KBM-7 (cell line): ENCODE measurements at regions not wholly inside any gene's neighbourhood (a gene's known extent, or its start where the extent isn't known, plus 50 kb on each side); places are given as distances from the start of the nearest gene placed in this dataset.
"Not testable (repeated sequence)": the region's sequence is repeated elsewhere in the genome, so short reads cannot be mapped to it uniquely, and the experiment has no call there.

Source experiments
- DNase-seq: peaks from one replicate; pipeline ENCODE4 v3.0.0-alpha.2; 2015
- in situ Hi-C: fragments of 300-500 bp; cut with MboI; formaldehyde crosslinking; loops from 2 replicates; pipeline ENCODE4 v1.14.3; 2020; ENCODE audit warnings: low sequenced_read_pairs, low pct_unique_long_range_greater_than_20kb, mixed read lengths

GRCh38 chr4:52366191-52366590 lies 292.9 kb downstream of the USP46 start:
- DNase-seq, result no peak
- in situ Hi-C loops, result loop anchor here (10.0 kb wide), 1 partner anchor 619 kb away; no protein-coding TSS in a partner anchor

GRCh38 chr4:52366621-52367020 lies 292.5 kb downstream of the USP46 start:
- in situ Hi-C loops, result loop anchor here (10.0 kb wide), 1 partner anchor 618 kb away; no protein-coding TSS in a partner anchor

GRCh38 chr4:52367282-52367830 lies 291.7 kb downstream of the USP46 start:
- no peak for DNase-seq

More at GRCh38 chr4:52366621-52367020, 292.5 kb downstream of the USP46 start:
- DNase-seq, result no peak

GRCh38 chr4:52368895-52369294 lies 290.2 kb downstream of the USP46 start:
- in situ Hi-C loops, result loop anchor here (10.0 kb wide), 1 partner anchor 616 kb away; no protein-coding TSS in a partner anchor
- DNase-seq, result no peak

More at GRCh38 chr4:52367282-52367830, 291.7 kb downstream of the USP46 start:
- in situ Hi-C loops, result loop anchor here (10.0 kb wide), 1 partner anchor 617 kb away; no protein-coding TSS in a partner anchor

DNA sequence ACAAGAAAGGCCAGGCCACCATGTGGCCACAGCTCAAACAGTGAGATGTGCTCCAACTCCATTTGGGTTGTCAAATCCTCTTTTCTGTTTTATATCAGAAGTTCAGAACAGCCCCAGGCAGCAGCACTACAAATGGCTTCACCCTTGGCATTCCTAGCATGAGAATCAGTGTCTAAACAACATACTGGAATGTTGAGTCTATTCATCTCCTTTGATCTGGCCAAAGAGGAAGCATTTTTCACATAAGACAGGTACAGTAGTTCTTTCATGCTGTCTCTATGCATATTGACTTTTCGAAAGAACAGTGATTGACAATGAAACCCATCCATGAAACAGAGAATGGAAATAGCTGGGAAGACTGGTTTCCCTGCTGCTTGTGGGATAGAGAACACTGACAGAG lies 289.5 kb downstream of the USP46 start:
- in situ Hi-C loops, result loop anchor here (10.0 kb wide), 1 partner anchor 615 kb away; no protein-coding TSS in a partner anchor
- no peak for DNase-seq

DNA sequence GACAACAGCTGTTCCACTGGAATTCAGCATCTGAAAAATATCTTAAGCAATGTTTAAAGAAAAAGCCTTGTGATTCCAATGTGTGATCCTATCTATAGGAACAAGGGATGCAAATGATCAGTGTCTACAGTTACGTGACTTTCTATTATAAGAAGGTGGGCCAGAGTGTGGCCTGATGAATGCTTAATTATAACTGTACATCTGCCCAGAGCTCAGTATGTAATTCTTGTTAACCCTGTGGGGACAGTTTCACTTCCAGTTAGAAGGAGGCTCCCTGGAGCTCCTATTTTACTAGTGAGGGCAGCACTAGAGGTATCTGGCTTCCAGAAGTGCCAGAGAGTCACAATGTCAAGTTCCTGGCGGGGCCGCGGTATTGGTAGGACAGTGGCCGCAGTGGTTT lies 288.5 kb downstream of the USP46 start:
- in situ Hi-C loops, result no loop called here
- DNase-seq, result no peak

DNA sequence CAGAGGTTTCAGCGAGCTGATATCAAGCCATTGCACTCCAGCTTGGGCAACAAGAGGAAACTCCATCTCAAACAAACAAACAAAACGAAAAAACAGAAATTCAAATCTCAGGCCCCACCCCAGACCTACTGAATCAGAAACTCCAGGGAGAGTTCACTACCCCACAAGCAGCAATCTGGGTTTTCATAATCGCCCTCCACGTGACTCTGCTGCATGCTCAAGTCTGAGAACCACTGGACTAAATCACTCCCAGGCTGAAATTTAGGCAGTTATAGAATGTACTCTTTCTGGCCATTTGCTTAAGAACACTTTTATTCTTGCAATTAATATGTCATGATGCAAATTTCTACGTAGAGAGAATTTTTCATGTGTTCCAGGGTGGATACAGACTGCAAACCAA lies 287.3 kb downstream of the USP46 start:
- DNase-seq, result no peak
- in situ Hi-C loops, result no loop called here

GRCh38 chr4:52372269-52372668 lies 286.8 kb downstream of the USP46 start:
- in situ Hi-C loops, result no loop called here

GRCh38 chr4:52372747-52373146 lies 286.4 kb downstream of the USP46 start:
- DNase-seq, result no peak
- in situ Hi-C loops, result no loop called here

More at GRCh38 chr4:52372269-52372668, 286.8 kb downstream of the USP46 start:
- no peak for DNase-seq

- no peak for DNase-seq
- in situ Hi-C loops, result no loop called here
Measured at GRCh38 chr4:52373650-52374049, 285.5 kb downstream of the USP46 start.

DNA sequence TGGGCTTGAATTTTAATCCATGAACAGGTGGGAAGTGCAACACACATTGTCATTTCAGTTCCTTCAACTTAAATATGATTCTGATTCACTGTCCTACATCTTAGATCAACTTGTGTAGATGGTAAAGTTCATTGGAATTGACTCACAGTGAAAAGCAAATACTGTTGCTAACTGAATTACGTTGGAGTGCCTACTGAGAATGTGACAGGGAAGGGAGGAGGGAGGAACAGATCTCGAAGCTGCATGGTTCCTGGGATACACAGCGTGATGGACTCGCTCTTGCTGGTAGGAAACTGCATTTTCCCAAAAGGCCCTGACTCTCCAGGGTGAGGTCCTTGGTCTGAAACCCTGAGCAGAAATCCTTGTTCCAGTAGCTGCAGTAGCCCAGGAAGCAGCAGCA lies 284.2 kb downstream of the USP46 start:
- no peak for DNase-seq
- in situ Hi-C loops, result no loop called here

DNA sequence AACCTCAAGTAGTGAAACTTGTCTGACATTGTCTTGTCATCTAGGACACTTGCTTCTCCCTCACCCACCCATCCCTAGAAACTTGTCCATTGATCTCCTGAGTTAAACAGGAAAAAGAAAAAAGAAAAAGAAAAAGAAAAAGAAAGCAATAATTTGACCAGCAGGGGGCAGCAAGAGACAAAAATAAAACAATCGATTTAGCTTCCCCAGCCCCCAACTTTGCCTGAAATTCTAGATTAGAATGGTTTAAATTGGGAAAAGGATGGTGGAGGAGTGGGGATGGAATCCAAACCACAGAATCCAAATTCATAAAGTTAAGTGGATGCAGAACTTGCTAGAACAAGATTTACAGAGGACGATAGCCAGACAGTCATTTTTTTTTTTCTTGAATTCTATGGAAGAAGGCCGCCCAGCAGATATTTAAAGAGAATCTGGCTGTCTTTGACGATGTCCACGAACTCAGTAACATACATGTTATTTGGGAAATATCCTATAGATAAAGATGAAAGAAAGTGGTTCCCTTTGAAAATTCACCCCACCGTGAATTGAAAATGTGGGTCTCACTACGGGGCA lies 282.9 kb downstream of the USP46 start:
- DNase-seq, result peak; percentile 87
- in situ Hi-C loops, result no loop called here

- DNase-seq, result no peak
- in situ Hi-C loops, result no loop called here
Measured at GRCh38 chr4:52377563-52377962, 281.5 kb downstream of the USP46 start.

DNA sequence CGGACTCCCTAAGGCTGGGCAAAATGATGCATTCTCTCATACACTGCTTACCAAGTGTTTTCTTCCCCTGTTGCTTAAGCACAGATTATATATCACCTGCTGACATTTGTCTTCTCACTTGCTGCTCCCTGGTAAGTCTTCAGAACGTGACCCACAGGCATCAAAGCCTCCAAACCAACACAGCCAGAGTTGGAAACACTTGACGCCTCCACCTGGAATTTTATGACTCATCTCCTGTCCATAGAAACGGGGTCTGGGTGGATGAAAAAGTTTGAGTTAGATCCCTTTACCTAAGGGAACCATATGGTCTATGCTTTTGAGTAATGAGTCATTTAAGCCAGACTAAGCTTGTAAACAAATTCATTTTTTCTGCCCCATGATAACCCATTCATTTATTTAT lies 251.6 kb downstream of the USP46 start:
- in situ Hi-C loops, result no loop called here

DNA sequence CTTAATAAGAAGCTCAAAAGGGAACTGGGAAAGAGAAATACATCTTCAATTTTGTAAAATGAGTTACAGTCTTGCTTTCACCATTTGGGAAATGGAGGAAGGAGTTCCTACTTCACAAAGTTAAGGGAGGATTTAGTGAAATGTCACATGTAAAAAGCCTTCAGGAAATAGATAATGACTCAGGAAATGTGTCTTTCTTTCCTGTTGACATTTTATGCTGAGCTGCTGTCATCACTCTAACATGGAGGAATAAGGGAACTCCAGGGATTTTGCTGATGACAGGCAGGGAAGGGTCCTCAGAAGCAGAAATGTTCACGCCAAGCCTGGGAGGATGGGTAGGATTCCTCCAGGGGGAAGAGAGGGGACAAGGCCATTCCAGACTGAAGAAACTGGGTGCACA lies 251.1 kb downstream of the USP46 start:
- peak; percentile 32 for DNase-seq
- in situ Hi-C loops, result no loop called here

More for the DNA sequence above, 251.6 kb downstream of the USP46 start:
- no peak for DNase-seq

GRCh38 chr4:52408471-52408870 lies 250.6 kb downstream of the USP46 start:
- DNase-seq, result no peak
- in situ Hi-C loops, result no loop called here

DNA sequence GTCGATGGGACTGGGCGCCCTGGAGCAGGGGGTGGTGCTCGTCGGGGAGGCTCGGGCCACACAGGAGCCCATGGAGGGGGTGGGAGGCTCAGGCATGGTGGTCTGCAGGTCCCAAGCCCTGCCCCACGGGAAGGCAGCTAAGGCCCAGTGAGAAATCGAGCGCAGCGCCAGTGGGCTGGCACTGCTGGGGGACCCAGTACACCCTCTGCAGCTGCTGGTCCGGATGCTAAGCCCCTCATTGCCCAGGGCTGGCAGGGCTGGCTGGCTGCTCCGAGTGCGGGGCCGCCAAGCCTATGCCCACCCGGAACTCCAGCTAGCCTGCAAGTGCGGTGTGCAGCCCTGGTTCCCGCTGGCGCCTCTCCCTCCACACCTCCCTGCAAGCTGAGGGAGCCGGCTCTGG lies 249.3 kb downstream of the USP46 start:
- DNase-seq, in situ Hi-C loops: not testable (repeated sequence)

DNA sequence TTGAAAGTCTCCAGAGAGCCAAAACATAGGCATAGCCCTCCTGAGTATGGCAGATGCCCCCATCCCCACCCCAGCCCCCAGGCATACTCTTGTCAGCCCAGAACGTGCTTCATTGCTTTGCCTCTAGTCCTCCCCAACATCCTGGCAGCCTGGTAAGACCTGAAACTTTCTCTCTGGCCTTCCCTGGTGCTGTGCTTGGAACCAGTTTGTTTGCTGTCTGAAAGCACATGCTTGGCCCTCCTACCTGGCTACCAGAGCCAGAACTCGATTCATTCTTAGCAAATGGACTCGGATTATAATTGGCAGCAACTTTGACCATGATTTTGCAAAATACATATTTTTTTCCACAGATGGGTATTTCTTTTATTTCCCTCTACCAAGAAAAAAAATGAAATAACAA lies 248.1 kb downstream of the USP46 start:
- no peak for DNase-seq
- in situ Hi-C loops, result no loop called here

DNA sequence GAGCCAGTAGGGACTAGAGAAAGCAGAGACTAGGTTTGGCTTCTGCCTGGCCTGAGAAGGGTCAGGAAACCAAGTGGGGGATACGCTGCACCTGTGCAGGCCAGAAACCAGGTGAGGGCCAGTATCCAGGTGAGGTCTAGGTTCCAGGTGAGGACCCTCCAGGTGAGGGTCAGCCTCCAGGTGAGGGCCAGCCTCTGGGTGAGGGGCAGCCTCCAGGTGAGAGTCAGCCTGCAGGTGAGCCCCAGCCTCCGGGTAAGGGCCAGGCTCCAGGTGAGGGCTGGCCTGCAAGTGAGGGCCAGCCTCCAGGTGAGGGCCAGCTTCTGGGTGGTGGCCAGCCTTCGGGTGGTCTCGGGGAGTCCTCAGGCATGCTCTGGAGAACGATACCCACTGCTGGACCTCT lies 238.8 kb downstream of the USP46 start:
- no peak for DNase-seq
- in situ Hi-C loops, result no loop called here

- DNase-seq, result no peak
- in situ Hi-C loops, result no loop called here
Measured at GRCh38 chr4:52421811-52422213, 237.3 kb downstream of the USP46 start.

GRCh38 chr4:52423967-52424366 lies 235.1 kb downstream of the USP46 start:
- no peak for DNase-seq
- in situ Hi-C loops, result no loop called here
